Neuronal stem cell (in vitro differentiated cells): ENCODE measurements at regions not wholly inside any gene's neighbourhood (a gene's known extent, or its start where the extent isn't known, plus 50 kb on each side); places are given as distances from the start of the nearest gene placed in this dataset.

ENCODE experiments used
- DNase-seq: peaks from one replicate; pipeline ENCODE4 v3.0.0-alpha.2; 2013; ENCODE audit warnings: low spot score
- H2AFZ ChIP-seq: one replicate; pipeline ENCODE4 v1.6.1; 2013; ENCODE audit warnings: mild to moderate bottlenecking, low read length, inconsistent platforms
- H2AK5ac ChIP-seq: 2 replicates; pipeline ENCODE4 v1.6.1; 2013; ENCODE audit warnings: low read depth, mild to moderate bottlenecking, inconsistent platforms, low read length, moderate library complexity, mixed read lengths
- H2BK120ac ChIP-seq: 2 replicates; pipeline ENCODE4 v1.6.1; 2013; ENCODE audit warnings: low read depth, mild to moderate bottlenecking, inconsistent platforms, low read length, moderate library complexity, mixed read lengths
- H2BK12ac ChIP-seq: one replicate; pipeline ENCODE4 v1.6.1; 2013; ENCODE audit warnings: low read length, inconsistent platforms
- H2BK15ac ChIP-seq: 2 replicates; pipeline ENCODE4 v1.6.1; 2013; ENCODE audit warnings: mild to moderate bottlenecking, low read length, inconsistent platforms, mixed read lengths
- H2BK5ac ChIP-seq: one replicate; pipeline ENCODE4 v1.6.1; 2013; ENCODE audit warnings: inconsistent platforms, mild to moderate bottlenecking, low read length, moderate library complexity
- H3K14ac ChIP-seq: one replicate; pipeline ENCODE4 v1.6.1; 2013; ENCODE audit warnings: low read length, inconsistent platforms
- H3K18ac ChIP-seq: 2 replicates; pipeline ENCODE4 v1.6.1; 2013; ENCODE audit warnings: low read length, inconsistent platforms
- H3K23ac ChIP-seq: 2 replicates; pipeline ENCODE4 v1.6.1; 2013; ENCODE audit warnings: low read depth, mild to moderate bottlenecking, mixed read lengths, low read length, inconsistent platforms; ENCODE audit not compliant: poor library complexity
- H3K27ac ChIP-seq: replicated peaks from 3 replicates; pipeline ENCODE4 v1.5.1; 2013; ENCODE audit warnings: low read length, inconsistent platforms
- H3K27me3 ChIP-seq, 3 experiments: 2 replicates each; pipeline ENCODE4 v1.6.1; 2013; ENCODE audit warnings: low read length in 3 of 3, mild to moderate bottlenecking in 2 of 3, inconsistent platforms in 1 of 3, low read depth in 1 of 3, mixed read lengths in 1 of 3, moderate library complexity in 1 of 3; ENCODE audit not compliant: control insufficient read depth in 3 of 3, insufficient read depth in 3 of 3
- H3K36me3 ChIP-seq, 2 donors: replicated peaks in 1 of 2; 2 replicates each; pipeline ENCODE4 v1.6.1; 2013; ENCODE audit warnings: low read length in 2 of 2; ENCODE audit not compliant: control insufficient read depth in 2 of 2, insufficient read depth in 2 of 2
- H3K4ac ChIP-seq: 2 replicates; pipeline ENCODE4 v1.6.1; 2013; ENCODE audit warnings: inconsistent platforms, mild to moderate bottlenecking, low read length, moderate library complexity
- H3K4me1 ChIP-seq, 2 donors: 1 replicate in 1 of 2; 2 replicates in 1 of 2; pipeline ENCODE4 v1.6.1; 2013; ENCODE audit warnings: low read length in 2 of 2, low read depth in 1 of 2; ENCODE audit not compliant: control insufficient read depth in 2 of 2, insufficient read depth in 1 of 2
- H3K4me2 ChIP-seq: one replicate; pipeline ENCODE4 v1.6.1; 2013; ENCODE audit warnings: mild to moderate bottlenecking, low read length, inconsistent platforms; ENCODE audit not compliant: insufficient read depth, poor library complexity, severe bottlenecking
- H3K4me3 ChIP-seq, 2 donors: 2 replicates each; pipeline ENCODE4 v1.5.1; 2013; ENCODE audit warnings: low read length in 2 of 2, mild to moderate bottlenecking in 2 of 2, inconsistent platforms in 1 of 2, moderate library complexity in 1 of 2
- H3K79me1 ChIP-seq: one replicate; pipeline ENCODE4 v1.6.1; 2013; ENCODE audit warnings: low read depth, mild to moderate bottlenecking, inconsistent platforms, low read length, moderate library complexity
- H3K9ac ChIP-seq: one replicate; pipeline ENCODE4 v1.6.1; 2013; ENCODE audit warnings: mild to moderate bottlenecking, low read depth, low read length, inconsistent platforms; ENCODE audit not compliant: poor library complexity
- H3K9me3 ChIP-seq, 2 donors: replicated peaks in 1 of 2; 2 replicates each; pipeline versions ENCODE3 to v1.6.1; 2013; ENCODE audit warnings: low read length in 2 of 2, mild to moderate bottlenecking in 2 of 2, inconsistent platforms in 1 of 2, low read depth in 1 of 2, mixed read lengths in 1 of 2, moderate library complexity in 1 of 2; ENCODE audit not compliant: control insufficient read depth in 2 of 2, insufficient read depth in 1 of 2
- H4K8ac ChIP-seq: one replicate; pipeline ENCODE4 v1.6.1; 2013; ENCODE audit warnings: low read depth, mild to moderate bottlenecking, inconsistent platforms, low read length, moderate library complexity
- H4K91ac ChIP-seq: one replicate; pipeline ENCODE4 v1.6.1; 2013; ENCODE audit warnings: low read length, low read depth, mild to moderate bottlenecking, inconsistent platforms; ENCODE audit not compliant: poor library complexity
- WGBS, 2 donors: extraction: QIAGEN DNeasy Blood & Tissue Kit; methylation state at CpG; one replicate each; pipeline ENCODE4 v1.1.7; 2013; ENCODE audit warnings: missing lambda C conversion rate in 2 of 2, mixed read lengths in 1 of 2; ENCODE audit not compliant: insufficient read length in 2 of 2, insufficient replicate concordance in 1 of 2; ENCODE audit errors: extremely low coverage in 2 of 2; 5-methylcytosine and 5-hydroxymethylcytosine counted together

DNA sequence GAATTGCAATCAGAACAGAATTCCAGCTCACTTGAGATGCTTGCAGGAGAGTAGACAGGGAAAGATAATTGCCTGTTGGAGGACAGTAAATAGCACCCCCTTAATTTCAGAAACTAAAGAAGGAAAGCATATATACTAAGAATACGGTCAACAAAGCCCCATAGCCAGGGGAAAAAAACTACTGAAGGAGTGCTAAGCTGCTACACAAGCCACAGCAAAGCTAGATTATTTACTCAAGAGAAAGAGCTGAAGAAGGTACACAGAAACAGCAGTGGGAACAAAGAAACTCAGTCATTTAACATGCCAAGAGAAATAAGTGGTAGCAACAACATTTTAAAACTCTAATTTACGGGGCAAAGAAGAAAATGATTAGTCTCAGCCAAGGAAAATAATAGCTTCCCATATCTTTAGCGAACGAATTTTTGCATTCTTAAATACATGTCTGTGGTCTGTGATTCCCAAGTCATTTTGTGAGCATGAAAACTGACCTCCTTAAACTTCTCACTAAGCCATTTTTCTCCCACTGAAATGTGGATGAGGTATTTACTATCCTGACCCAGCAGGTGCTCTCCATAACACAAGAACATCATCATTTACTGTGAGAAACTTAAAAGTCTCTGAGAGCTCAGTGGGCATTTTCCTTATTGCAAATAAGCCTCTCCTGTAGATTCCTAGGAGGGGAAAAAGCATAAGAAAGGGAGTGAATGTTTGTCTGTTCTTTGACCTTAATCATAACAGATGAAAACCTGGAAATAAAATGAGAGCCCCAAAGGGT lies 196.0 kb downstream of the PAX3 start:
- no peak overlapping the region for H3K4me3 ChIP-seq
- H3K9ac ChIP-seq: no peak overlapping the region
- no peak overlapping the region for H3K23ac ChIP-seq
- no peak overlapping the region for H2BK12ac ChIP-seq
- no peaks in the 10 kb centered on the region for H3K27me3 ChIP-seq
- DNase-seq: no peak
- H2AK5ac ChIP-seq: no peak overlapping the region
- H3K4me2 ChIP-seq: no peak overlapping the region
- H3K36me3 ChIP-seq: no peaks in the 10 kb centered on the region
- WGBS, 2 donors: no CpG with 5 or more reads among the region's 4 CpGs
- no peak overlapping the region for H4K91ac ChIP-seq
- no peak overlapping the region for H2BK15ac ChIP-seq
- no peak overlapping the region for H2AFZ ChIP-seq
- no peaks in the 10 kb centered on the region for H3K9me3 ChIP-seq
- H3K27ac ChIP-seq: no peak overlapping the region
- no peak overlapping the region for H2BK5ac ChIP-seq
- H3K14ac ChIP-seq: no peak overlapping the region
- no peaks in the 10 kb centered on the region for H3K79me1 ChIP-seq
- peaks cover 0 to 5% of the 10 kb centered on the region in 2 donors for H3K4me1 ChIP-seq
- H3K18ac ChIP-seq: no peak overlapping the region
- no peak overlapping the region for H3K4ac ChIP-seq
- H2BK120ac ChIP-seq: no peak overlapping the region
- no peak overlapping the region for H4K8ac ChIP-seq

DNA sequence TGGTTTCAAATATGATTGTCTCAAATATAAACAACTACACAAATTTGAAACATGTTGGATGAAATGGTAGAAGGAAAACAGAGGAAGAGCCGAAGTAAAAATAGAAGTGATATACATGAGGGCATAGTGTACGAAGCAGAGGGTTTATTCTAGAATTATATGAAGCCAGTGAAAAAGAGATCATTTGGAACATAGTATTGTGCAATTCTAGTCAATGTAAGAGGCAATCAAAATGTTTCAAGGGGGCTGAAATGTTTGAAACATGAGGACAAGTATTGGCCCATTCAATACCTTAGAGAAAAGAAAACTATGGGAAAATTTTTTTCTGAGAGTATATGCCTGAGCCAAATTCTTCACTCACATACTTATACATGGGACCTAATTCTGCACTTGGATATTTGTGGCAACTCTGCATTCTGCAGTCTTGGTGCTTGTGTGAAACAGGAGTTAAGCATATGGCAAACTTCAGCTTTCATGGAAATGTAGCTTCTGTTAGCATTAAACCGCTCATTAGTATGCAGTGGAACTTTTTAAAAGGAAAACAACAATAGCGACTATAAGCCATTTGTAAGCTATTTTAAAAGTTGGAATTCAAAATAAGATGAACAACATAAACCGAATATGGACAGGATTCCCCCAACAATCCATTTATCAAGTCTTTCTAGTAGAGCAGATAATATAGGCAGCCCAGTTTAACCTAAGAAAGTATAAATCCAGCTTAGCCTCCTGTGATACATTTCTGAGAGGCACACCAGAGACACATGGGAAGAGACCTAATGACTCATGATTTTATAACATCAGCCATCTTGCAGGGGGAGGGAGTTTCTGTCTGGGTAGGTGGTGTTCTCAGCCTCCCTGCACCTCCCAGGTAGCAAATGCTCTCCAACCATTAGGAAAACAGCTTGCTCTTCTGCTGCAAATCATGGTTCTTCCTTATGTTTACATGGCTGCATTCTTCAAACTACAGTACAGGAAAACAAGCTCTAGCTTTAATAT lies 197.8 kb downstream of the PAX3 start:
- Histone ChIP-seq H4K8ac (no peak overlapping the region), H3K14ac (no peak overlapping the region), H3K23ac (no peak overlapping the region), H3K36me3 (no peaks in the 10 kb centered on the region), H2BK15ac (no peak overlapping the region), H3K79me1 (no peaks in the 10 kb centered on the region), H2BK5ac (no peak overlapping the region), H3K27me3 (no peaks in the 10 kb centered on the region), H3K27ac (no peak overlapping the region), H3K9ac (no peak overlapping the region), H3K4me2 (no peak overlapping the region), H3K18ac (no peak overlapping the region), H2AFZ (no peak overlapping the region), H3K9me3 (no peaks in the 10 kb centered on the region), H4K91ac (no peak overlapping the region), H3K4ac (no peak overlapping the region), H3K4me3 (no peak overlapping the region), H2BK120ac (no peak overlapping the region), H3K4me1 (peaks cover 0 to 5% of the 10 kb centered on the region in 2 donors), H2AK5ac (no peak overlapping the region), H2BK12ac (no peak overlapping the region)
- no CpG with 5 or more reads among the region's 5 CpGs for WGBS, 2 donors
- no peak for DNase-seq

DNA sequence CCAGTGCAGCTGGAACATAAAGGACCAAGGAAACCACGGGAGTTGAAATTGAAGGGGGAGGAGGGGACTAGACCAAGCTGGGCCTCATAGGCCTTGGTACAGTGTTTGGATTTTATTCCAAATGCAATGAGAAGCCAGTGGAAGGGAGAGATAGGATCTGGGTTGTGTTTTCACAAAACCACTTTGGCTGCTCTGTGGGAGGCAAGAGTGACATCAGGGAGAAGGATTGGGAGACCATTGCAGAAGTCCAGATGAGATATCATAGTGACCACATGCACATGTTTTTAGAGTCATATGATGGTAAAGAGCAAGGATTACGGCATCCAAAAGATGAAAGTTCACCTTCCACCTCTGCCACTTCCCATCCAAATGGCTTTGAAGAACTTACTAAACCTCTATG lies 210.2 kb downstream of the PAX3 start:
- Histone ChIP-seq H2AFZ (no peak overlapping the region), H4K8ac (no peak overlapping the region), H3K14ac (no peak overlapping the region), H3K18ac (no peak overlapping the region), H3K79me1 (no peaks in the 10 kb centered on the region), H2BK12ac (no peak overlapping the region), H3K4me3 (no peak overlapping the region), H3K27ac (no peak overlapping the region), H3K4me2 (no peak overlapping the region), H3K36me3 (no peaks in the 10 kb centered on the region), H3K9ac (no peak overlapping the region), H3K23ac (no peak overlapping the region), H2BK15ac (no peak overlapping the region), H4K91ac (no peak overlapping the region), H2AK5ac (no peak overlapping the region), H3K4ac (no peak overlapping the region), H2BK120ac (no peak overlapping the region), H2BK5ac (no peak overlapping the region), H3K9me3 (no peaks in the 10 kb centered on the region), H3K4me1 (no peaks in the 10 kb centered on the region), H3K27me3 (no peaks in the 10 kb centered on the region)
- no peak for DNase-seq
- WGBS, 2 donors: no CpG with 5 or more reads among the region's 2 CpGs

GRCh38 chr2:222087998-222088397 lies 210.8 kb downstream of the PAX3 start:
- Histone ChIP-seq H3K4me2 (no peak overlapping the region), H3K23ac (no peak overlapping the region), H3K9me3 (no peaks in the 10 kb centered on the region), H2BK120ac (no peak overlapping the region), H4K91ac (no peak overlapping the region), H2BK15ac (no peak overlapping the region), H3K14ac (no peak overlapping the region), H3K4ac (no peak overlapping the region), H2BK12ac (no peak overlapping the region), H3K27me3 (no peaks in the 10 kb centered on the region), H3K9ac (no peak overlapping the region), H3K4me1 (no peaks in the 10 kb centered on the region), H3K18ac (no peak overlapping the region), H2BK5ac (no peak overlapping the region), H3K79me1 (no peaks in the 10 kb centered on the region), H2AK5ac (no peak overlapping the region), H3K36me3 (no peaks in the 10 kb centered on the region), H3K27ac (no peak overlapping the region), H4K8ac (no peak overlapping the region), H3K4me3 (no peak overlapping the region), H2AFZ (no peak overlapping the region)
- WGBS, 2 donors: no CpG with 5 or more reads among the region's 3 CpGs
- DNase-seq: no peak
